Stimulated activated CD8-positive, alpha-beta memory T cell treated with anti-CD3 and anti-CD28 coated beads, Interleukin-12 subunit alpha, Interleukin-12 subunit beta, amount 100 ng/mL, for 24 hours (primary cell): ENCODE measurements at regions not wholly inside any gene's neighbourhood (a gene's known extent, or its start where the extent isn't known, plus 50 kb on each side); places are given as distances from the start of the nearest gene placed in this dataset.
"Not testable (repeated sequence)": the region's sequence is repeated elsewhere in the genome, so short reads cannot be mapped to it uniquely, and the experiment has no call there.

Source experiments
- DNase-seq: peaks from one replicate; pipeline ENCODE4 v3.0.0-alpha.2; 2020; ENCODE audit errors: extremely low read depth

DNA sequence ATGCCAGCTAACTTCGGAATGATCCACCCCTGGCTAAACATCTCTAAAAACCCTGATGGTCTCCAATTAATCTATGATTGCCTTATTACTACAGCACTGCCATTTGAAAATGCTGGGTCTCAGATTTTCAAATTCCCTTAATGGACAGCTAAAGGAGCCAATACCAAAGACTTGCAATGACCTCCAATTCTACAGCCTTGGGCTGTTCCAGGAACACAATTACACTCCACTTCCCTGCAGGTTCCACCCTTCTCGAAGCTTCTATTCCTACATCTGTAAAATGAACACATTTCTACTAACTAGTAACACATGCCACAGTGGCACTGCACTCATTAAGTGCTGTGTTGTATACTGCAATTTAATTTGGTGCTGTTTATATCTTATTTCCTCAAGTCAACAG is 85.7 kb upstream of the AK4 start:
- no peak for DNase-seq

DNA sequence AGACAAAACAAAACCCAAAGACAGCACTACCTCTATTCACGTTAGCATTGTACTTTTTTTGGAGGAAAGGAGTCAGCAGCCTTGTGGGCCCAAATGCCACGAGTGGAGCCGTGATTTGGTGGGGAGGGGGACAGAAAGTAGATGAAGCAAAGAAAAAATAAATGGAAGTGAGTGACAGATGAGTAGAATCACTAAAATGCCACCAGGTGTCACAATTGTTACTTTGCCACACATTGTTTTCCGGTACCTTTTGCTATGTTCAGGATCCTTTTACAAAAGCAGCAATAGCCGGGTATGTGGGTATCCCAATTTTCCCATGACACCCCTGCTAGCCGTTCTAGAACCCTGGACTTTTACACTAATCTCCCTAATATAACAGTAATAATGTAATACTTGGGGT is 85.0 kb upstream of the AK4 start:
- no peak for DNase-seq

DNA sequence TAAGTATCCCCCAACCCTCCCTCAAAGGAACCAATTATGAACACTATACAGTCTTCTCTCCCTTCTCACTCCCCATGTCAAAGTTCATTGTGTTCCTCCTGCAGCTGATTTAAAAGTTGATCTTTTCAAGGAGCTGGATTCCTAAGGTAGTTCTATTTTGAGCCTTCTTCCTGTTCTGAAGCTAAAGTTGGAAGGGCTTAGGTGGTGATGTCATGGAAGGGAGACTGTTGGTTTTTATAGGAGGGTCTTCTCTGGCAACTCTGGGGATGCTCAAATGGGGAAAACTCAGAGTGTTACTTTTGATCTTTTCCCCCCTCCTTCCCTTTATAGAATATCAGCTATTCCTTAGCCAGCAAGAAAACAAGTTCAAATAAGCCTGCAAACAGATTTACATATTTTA is 83.0 kb upstream of the AK4 start:
- DNase-seq = no peak

DNA sequence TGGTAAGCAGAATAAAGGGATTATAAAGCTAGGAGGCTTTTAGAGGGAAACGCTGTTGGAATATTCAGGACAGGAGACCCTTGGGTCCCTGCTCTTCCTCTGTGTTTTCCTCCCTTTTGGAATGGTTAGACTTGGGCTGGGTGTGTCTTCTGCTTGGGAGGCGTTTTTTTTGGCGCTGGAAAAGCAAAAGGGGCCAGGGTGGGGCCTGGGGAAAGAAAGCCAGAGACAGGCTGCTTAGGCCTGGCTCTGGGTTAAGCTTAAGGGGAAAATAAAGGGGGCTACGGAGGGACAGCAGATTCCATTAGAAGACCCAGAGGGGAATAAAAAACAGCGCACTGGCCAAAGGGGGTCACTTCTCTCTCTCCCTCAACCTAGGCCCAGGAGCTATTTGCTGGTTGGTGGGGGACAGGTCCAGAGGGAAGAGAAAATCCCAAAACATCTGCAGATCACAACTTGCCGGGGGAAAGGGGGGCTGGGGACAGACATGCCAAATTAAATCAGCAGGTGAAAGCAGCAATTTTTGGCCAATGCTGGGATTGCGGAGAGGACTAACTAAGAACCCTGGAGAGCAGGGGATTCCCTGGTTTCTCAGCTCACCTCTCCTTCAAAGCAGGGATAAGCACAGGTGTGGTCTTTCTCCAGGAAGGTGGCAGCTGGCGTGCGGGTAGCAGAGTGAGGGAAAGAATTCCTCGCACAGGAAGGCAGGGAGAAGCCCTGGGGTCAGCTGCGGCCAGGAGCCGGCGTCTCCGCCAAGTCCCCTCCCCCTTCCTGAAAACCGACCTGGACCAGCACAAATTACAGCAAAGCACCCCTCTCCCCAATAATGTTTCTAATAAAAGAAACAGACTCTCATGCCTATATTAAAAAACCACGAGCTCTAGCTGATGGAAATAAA is 82.2 kb upstream of the AK4 start:
- no peak for DNase-seq

DNA sequence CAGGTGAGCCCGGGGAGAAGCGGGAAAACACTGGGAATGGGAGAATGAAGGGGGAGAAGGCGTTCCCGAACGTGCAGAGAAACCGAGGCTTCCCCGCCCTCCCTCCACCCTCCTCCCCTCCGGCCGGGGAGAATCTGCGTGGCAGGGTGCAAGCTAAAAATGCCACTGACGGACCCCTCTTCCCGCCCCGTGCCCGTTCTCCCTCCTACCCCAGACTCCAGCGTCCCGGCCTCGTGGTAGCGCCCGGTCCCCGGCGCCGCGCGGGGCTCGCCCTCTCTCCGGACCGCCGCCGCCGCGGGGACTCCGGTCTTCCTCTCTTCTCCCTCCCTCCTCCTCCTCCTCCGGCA is 81.6 kb upstream of the AK4 start:
- DNase-seq = no peak

DNA sequence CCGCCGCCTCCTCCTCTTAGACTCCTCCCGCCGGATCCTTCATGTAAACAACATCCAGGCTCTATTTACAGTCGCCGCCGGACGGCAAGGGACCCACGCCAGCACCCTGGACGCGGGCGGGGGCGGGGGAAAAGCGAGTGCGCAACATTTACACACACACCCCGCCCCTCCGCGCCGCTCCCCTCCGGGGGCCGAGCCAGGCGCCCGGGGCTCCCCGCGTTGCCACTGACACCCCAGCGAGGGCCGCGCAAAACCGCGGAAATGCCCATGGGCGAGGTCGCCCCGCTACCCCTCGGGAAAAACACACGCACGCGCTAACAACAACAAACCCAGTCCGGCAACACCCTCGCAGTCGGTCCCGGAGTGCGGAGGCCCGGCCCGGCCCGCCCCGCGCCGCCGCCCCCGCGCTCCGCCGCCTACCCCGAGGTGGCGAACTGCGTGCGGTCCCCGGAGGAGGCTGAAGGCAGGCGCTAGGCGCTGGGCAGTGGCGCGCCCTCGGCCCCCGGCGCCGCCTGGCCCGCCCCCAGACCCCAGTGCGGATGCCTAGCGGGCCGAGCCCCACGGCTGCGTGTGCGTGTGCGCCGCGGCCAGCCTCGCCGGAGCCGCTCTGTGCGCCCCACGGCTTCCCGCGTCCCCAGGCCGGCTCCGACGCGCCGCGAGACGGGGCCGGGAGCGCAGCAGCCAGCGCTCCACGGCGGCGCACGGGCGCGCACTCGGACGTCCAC is 81.1 kb upstream of the AK4 start:
- DNase-seq = peak; percentile 47

DNA sequence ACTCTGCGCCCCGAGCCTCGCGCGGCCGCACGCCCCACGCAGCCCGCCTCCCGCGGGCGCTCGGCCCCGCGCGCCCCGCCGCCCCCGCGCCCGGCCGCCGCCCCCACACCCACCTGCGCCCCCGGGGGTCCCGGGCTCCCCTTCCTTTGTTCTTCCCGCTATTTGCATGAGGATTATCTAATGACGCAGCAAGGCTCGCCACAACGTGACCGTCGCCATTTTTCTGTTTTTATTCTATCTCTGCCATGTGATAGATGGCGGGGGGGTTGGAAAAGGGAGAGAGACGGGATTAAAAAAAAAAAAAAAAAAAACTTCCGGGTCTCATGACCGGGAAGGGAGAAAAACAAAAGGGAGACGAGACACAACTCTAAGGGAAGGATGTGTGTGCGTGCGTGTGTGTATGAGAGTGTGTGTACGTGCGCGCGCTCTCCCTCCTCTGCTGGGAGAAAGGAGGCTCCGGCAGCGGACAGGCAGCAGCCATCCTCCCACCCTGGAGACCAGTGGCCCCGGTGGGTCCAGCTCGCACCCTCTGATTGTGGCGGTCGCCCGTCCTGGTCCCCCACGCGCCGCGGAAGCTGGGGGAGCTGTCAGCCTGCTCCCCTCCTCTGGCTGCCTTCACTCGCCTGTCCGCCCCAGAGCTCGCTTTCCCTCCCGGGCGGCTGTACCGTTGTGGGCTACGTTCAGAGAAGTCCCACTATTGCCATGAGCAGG is 80.4 kb upstream of the AK4 start:
- DNase-seq = no peak

DNA sequence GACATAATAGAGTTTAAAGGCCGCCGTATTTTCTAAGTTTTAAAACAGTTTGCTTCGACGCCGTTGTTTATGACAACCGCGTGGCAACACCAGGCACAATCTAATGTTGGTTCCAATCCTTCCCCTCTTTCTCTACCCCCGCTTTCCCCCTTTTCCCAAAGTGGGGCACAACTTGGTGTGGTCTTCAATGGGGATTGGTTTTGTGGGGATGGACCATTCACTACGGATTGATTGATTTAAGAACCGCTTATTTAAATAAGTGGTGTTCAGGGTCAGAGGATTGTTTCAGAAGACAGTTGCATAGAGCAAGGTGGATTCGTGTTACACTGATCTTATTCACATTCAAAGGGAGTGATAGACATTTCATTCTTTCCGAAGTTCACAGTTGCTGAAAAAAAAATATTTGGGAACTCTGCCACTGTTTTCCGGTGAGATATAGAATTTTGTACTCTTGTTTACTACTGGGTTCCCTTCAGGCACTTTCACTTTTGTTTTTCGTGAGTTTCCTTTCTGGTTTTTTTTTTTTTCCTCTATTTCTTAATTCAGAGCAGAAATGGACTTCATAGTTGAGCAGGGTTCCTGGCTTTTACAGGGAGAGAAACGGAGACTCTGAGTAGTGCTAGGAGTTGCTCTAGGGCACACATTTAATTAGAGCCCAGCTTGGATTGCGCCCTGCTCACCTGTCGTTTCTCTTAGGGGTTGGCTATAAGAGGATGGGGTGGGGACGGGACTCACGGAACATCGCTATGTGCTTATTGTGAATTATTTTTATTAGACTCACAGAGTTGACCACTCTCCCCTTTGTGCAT is 79.6 kb upstream of the AK4 start:
- no peak for DNase-seq

DNA sequence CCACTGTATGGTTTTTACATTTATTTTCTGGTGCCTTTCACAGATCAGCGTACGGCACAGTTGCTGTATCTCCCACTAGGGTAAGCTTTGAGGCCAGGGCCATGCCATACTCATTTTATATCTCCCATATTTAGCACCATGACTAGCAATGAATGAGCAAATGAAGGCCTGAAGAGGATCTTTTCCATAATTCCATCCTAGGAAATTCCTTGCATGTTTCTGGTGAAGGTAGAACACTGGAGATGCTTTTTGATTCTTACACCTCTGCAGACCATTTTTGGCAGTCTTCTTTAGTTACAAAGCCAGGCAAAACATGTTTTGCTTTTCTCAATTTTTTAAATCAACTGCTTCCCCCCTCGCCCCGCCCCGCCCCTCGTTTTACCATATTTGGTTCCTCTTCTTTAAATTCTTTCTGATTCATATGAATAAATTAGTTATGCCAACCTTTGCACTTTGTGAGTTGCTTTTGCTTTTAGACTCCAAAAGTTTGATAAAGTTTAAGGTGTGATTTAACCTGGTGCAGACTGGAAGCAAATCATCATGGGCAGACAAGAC is 78.9 kb upstream of the AK4 start:
- DNase-seq = no peak

DNA sequence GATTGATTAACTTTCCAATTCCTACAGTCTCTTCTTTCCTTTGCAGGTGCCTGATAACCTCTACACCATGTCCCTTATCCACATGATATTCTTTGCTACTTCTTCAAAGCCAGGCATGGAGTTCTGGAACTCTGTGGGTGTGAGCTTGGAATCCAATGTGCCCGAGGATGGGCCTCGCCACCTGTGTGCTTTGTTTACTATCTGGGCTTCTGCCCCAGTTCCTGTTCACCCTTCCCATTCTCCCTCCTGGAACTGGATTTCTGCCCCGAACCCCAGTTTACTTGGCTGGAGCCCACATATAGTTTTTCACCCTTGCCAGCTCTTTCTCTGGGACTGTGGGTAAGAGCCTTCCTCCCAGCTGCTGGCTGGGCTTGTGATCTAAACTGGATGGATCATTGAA is 75.2 kb upstream of the AK4 start:
- no peak for DNase-seq

DNA sequence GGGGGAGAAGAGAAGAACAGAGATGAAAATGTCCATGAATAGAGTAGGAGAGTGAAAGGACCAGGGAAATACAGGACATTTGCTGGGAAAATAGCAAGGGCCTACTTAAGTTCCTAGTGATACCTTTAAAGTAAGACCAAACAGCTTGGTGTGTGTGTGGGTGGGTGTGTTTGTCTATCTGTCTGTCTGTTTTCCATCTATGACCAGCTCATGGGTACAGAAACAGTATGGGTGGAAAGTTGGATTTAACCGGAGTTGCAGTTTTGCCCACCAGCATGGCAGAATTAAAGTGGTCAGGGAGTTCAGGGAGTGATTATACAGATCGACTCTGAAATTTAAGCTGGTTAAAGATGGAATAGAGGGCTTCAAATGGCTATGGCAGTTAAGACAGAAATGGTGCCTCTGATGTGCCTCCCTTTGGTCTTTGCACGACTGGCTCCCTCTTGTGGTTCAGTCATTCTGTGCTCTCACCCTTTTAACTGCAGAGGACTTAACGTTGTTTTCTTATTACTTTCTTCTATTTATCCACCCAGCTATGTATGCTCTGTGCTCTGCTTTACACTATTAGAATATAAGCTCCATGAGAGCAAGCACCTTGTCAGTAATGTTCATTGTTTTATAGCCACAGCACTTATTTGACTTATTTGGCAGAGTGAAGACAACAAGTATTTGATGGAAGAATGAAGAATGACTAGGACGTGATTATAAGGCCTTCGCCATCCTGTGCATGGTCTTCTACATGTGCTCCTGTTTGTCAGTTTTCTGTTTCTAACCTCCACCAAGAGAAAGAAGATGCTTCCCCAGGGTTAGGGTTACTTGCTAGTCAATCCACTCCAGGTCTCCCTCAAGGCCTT is 72.7 kb upstream of the AK4 start:
- DNase-seq = no peak

DNA sequence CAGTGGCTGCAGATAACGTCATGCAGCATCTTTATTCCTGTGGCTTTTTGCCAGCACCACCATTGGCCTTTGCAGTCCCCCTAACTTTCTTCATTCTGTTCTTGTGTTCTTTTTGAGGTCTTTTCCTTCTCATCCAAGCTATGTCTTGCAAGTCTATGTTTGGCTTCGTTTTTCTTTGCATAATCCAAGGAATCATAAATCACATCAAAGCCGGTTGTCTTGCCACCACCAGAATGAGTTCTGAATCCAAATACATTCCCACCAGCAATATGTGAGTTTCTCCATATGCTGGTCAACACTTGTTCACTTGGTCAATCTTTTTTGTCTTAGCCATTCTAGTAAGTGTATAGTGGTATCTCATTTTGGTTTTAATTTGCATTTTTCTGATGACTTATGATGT is 70.6 kb upstream of the AK4 start:
- no peak for DNase-seq

DNA sequence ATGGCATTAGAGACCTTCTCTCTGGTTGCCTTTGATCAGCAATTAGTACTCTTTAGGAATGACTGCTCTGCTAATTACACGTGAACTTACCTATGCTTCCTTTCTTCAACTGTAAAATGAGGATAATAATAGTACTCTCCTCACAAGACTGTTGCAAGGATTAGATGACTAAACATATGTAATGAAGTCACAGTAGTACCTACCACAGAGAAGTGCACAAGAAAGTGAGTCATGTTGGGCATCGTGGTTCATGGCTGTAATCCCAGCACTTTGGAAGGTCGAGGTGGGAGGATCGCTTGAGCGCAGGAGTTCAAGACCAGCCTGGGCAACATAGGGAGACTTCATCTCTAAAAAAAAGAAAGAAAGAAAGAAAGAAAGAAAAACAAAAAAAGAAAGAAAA is 68.1 kb upstream of the AK4 start:
- DNase-seq = no peak

DNA sequence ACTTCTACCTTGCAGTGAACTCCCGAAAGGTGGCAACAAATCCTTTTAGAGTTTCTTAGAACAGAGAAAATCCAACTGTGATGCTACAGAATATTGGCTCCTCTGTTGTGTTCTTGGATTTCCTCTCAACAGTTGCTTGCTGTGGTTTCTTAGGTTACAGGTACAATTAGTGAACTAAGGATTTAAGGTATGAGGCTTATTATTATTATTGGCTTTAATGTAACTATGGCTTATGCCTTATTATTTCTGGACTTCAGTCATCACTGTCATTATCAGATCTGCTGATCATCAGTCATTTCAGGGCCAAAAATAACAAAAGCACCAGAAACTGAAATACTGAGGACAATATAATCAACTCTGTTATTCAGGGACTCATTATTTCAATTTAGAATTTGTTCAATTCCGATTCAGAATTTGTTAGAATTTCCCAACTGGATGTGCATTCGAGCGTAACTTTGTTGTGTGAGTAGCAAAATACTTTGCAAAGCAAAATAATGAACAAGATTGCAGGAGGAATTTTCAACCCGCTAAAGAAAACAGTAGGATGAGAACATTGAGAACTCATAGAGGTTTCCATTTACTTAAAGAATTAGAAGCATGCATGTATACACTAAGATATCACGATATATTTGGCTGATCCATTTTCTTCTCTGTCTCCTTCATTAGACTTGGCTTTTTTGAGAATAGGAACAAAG is 65.5 kb upstream of the AK4 start:
- DNase-seq = no peak

DNA sequence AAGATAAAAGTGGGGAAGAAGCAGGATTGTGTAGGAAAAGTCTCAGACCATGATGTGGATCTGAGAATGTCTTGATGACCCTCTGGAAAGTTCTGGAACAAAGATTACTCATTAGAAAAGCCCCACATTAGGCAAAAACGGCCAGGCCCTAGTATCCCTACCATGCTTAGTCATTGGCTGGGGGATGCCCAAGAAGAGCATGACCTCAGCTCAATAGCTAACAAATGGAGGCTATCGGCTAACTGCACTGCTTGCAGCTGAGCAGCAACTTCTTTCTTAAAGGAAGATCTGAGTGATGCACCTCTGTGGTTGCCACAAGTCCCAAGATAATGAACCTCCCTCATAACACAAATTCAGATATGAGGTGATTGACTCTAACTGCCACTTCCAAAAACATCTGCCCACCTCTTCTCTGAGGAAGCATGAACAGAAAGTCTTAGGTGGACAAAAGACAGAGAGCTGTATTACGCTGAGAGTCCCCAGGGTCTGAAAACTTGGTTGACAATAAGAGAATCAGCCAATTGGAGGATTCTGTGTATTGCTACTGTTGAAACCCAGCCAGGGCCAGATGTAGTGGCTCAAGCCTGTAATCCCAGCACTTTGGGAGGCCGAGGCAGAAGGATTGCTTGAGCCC is 64.6 kb upstream of the AK4 start:
- no peak for DNase-seq

DNA sequence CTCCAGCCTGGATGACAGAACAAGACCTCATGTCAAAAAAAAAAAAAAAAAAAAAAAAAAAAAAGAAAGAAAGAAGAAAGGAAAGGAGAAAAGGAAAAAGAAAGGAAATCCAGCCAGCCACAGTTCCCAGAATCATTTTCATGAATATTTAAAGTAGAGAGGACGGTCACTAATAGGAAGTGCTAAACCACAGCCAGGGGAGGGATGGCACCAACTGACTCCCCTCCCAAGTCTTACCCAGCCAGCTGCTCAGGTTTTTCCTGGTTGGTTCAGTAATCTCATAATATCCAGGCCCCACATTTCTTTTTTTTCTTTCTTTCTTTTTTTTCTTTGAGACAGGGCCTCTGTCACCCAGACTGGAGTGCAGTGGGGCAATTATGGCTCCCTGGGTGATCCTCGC is 63.9 kb upstream of the AK4 start:
- DNase-seq = no peak

DNA sequence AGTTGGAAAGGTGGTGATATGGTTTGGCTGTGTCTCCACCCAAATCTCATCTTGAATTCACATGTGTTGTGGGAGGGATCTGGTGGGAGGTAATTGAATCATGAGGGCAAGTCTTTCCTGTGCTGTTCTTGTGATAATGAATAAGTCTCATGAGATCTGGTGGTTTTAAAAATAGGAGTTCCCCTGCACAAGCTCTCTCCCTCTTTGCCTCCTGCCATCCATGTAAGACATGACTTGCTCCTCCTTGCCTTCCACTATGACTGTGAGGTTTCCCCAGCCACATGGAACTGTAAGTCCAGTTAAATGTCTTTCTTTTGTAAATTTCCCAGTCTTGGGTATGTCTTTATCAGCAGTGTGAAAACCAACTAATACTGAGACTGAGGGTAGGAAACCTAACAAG is 60.5 kb upstream of the AK4 start:
- DNase-seq = not testable (repeated sequence)

DNA sequence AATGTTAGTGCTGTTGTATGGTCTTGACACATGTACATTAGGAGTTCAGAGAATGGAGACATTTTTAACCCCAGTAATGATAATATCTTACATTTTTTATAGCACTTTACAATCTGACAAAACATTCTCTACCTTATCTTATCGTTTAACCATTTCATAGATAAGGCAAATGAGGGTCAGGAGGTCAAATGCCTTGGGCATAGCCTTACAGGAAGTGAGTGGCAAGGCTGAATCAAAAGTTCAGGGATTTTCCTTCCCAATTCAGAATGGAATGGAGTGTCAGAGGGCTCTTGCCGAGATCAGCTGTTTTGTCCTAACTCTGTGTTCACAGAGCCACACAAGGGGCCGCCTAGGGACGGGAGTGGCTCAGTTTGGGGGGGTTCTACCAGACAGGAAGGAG is 57.6 kb upstream of the AK4 start:
- DNase-seq = no peak

DNA sequence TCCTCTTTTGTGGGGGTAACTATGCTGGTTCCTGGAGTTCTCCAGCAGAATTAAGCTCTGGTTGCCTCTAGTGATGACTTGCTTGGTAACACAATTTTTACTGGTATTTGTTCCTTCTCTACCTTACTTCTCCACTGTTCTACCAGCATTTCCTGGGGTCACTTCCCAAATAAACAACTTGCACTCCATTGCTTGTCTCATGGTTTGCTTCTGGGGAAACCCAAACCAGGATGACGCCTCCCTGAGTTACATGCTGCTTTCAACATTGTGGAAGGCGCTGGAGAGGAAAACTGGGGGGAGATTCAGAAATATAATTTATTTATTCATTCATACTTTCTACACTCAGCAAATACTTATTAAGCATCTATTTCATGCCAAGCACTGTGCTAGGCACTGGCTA is 55.3 kb upstream of the AK4 start:
- DNase-seq = no peak

DNA sequence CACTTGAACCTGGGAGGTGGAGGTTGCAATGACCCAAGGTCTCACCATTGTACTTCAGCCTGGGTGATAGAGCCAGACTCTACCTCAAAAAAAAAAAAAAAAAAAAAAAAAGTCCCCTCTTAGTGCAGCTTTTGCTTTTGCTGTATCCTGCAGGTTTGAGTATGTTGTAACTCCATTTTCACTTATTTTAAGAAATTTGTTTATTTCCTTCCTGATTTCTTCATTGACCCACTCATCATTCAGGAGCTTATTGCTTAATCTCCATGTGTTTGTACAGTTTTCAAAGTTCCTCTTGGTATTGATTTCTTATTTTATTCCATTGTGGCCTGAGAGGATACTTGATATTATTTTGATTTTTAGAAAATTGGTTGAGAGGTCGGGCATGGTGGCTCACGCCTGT is 50.9 kb upstream of the AK4 start:
- no peak for DNase-seq
